ENCODE measurements at regions not wholly inside any gene's neighbourhood (a gene's known extent, or its start where the extent isn't known, plus 50 kb on each side); places are given as distances from the start of the nearest gene placed in this dataset.

DNA sequence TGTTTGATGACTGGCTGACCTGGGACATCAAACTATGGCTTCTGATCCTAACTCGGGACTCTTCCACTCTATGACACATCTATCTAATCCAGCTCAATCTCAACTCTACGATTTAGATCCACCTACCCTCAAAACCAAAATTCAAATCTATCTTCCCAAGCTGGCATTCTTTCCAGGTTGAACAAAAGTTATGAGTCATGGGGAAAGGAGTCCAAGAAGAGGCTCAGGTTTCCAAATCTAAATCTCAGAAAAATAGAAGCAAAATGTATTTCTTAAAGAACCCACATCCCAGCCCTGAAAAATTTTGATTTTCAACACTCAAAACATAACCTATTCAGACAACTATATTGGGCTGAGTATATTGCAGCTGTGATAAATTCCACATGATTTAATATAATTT is 143.9 kb upstream of the IPO5 start:
- no peak for DNase-seq

DNA sequence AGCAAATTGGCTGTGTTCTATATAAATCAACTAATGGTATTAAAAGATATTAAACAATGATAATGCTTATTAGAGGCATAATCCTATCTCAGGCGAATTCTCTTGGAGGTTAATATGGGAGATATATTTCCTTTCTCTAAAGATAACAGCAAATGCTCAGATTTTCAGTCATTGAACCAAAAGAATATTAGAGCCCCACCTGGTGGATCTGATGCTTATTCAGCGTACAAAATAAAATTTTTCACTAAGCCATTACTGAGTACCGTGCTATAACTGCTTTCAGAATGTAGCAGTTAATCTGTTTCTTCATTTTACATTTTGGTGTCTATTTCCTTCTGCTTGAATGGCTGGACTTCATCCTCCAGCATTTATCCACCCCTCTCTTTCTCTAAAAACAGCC is 143.3 kb upstream of the IPO5 start:
- no peak for DNase-seq

DNA sequence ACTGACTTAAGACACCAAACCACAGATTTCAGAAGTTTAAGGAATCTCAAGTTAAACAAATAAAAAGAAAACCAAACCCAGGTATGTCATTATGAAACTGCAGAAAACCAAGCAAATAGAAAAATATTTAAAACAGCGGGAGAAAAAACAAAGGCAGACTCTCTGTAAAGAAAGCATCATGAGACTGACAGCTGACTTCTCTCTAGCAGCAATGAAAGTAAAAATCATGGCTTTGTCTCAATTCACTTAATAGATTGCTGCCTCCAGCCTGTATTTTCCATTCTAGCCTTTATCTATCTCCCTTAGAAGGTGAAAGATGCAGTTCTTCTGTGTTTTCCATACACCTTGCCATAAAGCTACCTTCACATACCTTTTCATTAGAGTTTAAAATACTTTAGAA is 131.1 kb upstream of the IPO5 start:
- no peak for DNase-seq

DNA sequence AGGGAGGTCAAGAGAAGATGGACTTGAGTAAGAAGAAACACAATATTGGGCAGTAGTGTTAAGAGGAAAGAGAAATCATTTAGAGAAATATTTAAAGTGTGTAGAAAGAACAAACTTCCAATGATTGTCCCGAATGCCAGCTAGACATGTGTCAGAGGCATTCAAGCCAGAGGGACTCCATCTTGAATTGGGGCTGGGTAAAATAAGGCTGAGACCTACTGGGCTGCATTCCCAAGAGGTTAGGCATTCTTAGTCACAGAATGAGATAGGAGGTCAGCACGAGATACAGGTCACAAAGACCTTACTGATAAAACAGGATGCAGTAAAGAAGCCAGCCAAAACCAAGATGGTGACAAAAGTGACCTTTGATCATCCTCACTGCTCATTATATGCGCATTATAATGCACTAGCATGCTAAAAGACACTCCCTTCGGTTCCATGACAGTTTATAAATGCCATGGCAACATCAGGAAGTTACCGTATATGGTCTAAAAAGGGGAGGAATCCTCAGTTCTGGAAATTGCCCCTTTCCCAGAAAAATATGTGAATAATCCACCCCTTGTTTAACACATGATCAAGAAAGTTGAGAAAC is 127.0 kb upstream of the IPO5 start:
- DNase-seq: no peak

DNA sequence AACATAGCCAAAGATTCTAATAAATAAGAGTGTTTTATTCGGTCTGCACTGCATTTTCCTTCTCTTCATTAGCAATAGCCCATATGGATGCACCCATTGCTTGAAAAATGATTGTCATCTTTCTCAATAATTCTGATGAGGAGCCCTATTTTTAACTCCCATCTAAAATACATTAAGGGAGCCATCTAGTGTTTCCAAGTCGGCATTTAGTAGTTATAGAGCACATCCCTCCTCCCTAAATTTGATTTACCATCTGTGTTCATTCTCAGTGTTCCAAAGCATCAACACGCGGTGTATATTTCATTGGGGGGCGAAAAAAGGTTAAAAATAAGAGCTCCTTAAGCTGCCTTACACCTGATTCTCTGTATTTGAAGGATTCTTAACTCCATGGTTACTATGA is 119.2 kb upstream of the IPO5 start:
- no peak for DNase-seq

DNA sequence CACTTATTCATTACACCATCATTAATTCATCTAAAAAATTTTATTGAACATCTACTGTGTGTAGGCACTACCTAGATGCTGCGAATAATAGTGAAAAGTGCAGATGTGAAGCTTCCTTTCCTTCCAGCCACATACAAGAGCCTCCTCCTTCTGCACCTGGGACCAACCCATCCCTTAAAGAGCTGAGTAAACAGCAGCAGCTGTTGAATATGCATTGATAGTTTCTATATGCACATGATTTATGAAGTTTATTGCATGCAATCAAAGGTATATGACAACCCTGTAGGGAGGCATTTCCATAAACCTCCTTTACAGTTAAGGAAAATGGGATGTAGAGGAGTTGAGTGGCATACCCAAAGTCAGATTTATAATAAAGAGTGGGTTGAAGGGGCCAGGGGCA is 110.3 kb upstream of the IPO5 start:
- no peak for DNase-seq

DNA sequence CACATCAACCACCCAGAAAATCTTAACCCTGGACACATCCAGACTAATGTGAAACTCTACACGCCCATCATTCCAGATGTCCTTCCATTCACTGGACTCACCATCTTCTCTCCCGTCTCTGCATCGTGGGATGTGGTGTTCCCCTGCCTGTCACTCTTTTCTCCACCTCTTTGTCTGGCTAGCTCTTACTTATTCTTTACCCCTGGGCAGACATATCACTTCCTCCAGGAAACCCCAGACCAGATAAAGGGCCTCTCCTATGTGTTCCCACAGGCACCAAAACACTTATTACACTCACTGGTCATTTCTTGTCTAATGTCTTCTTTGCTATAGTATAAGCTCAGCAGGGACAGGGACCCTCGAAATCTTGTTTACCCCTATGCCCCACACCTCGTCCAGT is 109.3 kb upstream of the IPO5 start:
- no peak for DNase-seq

DNA sequence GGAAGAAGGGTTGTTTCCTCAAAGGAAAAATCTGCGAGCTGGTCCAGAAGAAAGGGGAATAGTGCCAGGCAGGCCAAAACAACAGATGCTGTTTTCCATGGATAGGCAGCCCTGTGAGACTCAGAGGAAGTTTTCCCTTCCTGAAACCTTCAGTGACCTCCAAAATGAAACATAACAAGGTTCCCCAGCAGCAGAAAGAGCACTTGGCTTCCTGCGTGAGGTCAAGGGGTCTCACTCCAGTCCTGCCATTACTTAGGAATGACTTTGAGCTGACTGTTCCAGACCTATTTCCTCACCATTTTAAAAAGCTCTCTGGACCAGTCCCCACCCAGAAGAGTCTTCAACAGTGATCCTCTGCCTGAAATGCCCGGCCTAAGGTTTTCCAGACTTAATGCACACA is 104.6 kb upstream of the IPO5 start:
- no peak for DNase-seq

DNA sequence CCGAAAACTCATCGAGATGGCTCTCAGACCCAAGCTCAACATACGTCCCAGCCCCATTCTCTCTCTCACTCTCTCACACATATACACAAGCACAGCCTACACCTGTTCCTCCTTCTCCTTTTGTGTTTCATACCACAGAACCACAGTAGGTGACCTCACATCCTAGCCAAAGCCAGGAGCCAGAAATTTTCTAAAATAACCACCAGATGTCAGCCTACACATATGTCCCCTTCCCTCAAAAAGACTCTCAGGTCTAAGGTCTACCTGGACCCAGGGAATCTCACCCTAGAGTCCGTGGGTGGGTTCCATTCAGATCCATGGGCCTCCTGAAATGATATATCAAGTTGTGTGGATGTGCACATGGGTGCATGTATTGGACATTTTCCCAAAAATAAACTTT is 104.2 kb upstream of the IPO5 start:
- no peak for DNase-seq

DNA sequence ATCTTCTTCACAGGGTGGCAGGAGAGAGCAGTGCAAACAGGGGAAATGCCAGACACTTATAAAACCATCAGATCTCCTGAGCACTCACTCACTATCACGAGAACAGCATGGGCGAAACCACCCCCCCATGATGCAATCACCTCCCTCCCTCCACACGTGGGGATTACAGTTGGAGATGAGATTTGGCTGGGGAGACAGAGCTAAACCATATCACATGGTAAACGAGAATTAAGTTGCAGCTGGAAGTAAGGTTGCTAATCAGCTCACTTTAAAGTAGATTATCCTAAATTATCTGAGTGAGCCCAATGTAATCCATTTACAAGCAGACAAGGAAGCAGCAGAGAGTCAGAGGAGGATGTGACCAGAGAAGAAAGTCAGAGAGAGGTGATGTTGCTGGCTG is 102.2 kb upstream of the IPO5 start:
- no peak for DNase-seq

DNA sequence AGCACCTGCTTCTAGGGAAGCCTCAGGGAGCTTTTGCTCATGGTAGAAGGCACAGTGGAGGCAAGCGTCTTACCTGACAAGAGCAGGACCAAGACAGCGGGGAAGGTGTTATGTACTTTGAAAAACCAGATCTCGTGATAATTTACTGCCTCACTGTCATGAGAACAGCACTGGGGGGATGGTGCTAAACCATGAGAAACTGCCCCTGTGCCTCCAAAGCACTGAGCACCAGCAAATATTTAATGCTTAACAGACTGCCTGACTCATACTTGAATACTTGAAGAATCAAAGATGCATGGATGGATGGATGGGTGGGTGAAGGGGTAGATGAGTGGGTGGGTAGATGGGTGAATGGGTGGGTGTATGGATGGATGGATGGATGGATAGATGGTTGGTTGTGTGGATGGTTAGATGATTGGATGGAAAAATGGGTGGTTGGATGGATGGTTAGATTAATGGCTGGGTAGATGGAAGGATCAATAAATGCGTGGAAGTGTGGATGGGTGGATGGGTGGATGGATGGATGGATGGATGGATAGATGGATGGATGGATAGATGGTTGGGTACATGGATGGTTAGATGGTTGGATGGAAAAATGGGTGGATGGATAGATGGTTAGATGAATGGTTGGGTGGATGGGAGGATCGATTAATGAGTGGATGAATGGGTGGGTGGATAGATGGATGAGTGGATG is 101.1 kb upstream of the IPO5 start:
- no peak for DNase-seq

DNA sequence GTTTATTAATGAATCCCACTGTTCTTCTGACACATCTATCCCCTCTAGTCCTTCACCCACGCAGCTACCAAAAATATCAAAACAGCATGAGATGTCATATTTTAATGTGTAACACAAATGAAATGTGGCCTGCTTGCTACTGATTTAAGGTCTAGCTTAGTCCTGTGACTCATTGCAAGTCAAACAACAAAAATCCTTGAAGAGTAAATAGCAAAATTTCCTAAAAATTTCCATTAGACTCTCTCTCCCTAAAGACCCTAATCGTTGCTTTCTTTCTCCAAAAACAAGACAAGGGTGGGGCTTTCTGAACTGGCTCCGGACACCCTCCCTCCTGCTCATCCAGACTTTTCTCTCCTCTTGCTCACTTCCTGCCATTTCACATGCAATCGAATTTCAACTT is 99.9 kb upstream of the IPO5 start:
- no peak for DNase-seq

DNA sequence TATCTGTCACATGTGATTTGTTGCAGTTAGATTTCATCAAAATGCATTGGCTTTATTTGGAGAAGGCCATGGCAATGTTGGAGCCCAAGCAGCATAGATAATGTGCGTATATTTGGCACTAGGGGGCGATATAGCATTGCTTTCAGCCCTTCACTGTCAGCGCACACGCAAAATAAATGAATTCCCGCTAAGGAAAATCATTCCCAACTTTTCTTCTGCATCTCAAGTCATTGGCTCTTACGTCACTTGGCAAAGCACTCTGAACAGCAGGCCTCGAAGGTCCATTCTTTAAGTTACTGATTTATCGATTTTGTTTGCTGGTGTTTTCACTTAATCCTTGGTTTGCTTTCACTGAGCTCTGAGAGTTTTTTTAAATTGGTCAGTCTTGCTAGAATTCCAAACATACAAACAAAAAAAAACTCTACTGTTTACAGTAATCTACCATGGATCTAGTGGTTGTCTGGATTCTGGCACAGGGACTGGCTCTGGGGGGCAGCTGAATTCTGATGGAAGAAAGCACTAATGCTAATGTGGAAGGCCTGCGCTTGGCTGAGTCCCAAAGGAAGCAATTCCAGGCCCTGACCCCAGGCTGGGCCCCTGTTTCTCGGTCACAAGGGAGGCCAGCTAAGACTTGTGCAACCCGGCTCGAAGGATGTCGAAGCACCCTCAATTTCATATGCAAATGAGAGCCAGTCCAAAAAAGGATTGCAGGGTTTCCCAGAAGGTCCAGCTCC is 97.7 kb upstream of the IPO5 start:
- DNase-seq: peak; percentile 5

DNA sequence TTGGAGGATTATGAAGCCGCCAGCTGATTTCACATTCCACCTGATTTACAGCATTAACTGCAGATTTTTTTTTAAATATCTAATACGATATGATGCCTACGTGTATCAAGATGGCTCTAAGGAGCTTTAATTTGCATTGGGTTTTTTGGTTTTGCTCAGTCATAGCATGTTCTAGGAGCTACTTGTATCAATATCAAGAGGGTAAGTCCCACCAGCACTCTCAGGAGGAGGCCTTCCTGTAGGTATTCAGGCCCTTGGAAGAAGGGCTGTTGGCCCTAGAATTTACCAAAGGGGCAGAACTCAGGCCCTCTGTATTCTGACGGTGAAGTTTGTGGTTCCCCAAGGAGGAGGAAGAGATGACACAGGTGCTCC is 97.2 kb upstream of the IPO5 start:
- no peak for DNase-seq

DNA sequence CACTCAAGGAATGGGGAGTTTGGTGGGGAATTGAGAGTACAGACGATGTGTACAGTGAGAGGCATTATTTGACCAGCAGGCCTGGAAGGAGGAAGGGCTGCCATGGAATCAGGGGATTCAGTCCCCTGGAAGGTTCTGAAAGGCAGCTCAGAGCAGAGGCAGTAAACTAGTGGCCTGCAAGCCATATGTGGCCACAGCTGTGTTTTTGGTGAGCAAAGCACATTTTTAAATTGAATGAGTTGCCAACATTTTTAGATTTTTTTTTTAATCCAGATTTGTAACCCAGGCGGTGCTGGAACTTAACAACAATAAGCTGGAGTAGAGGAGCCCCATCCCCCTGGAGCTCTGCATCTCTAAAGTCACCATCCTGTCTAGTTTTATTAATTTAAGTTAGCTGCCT is 95.3 kb upstream of the IPO5 start:
- no peak for DNase-seq

DNA sequence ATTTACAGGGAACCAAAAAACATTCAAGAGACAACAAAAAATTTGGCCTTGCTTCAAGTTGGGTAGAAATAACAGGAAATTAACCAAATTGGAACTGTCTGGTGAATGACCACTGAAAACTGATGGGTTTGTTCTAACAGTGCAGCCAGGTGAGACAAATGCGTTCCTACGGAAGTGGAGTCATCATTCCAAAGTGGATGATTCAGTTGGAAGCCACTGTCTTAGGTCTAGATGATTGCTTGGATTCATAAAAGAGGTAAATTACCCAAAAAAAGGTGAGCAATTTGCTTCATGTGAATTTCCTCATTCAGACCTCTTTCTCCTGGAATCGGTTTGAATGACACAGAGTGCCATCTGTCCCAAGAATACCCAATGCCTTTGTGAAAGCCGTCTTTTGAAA is 87.1 kb upstream of the IPO5 start:
- DNase-seq: no peak

DNA sequence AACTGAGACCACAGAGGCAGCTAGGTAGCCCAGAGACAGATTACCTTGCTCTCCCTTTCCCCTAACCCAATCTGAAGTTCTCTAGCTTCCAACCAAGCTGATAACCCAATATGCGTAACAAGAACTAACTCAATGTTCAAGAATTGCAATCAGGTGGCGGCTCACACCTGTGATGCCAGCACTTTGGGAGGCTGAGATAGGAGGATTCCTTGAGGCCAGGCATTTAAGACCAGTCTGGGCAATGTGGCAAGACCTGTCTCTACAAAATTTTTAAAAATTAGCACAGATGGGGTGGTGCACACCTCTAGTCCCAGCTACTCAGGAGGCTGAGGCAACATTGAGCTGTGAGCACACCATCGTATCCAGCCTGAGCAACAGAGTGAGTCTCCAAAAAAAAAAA is 86.7 kb upstream of the IPO5 start:
- no peak for DNase-seq

DNA sequence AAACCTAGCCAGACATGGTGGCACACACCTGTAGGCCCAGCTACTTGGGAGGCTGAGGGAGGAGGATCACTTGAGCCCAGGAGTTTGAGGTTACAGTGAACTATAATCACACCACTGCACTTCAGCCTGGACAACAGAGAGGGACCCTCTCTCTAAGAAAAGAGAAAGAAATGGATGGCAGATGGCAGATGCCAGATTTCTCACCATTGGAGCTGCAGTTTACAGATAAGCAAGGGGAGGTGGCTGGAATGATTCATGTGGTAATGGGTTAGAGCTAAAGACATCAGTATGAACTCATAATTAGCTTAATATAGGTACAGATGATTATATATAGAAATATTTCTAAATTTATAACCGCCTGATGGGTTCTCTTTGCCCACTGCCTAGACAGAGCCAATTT is 80.1 kb upstream of the IPO5 start:
- DNase-seq: no peak

DNA sequence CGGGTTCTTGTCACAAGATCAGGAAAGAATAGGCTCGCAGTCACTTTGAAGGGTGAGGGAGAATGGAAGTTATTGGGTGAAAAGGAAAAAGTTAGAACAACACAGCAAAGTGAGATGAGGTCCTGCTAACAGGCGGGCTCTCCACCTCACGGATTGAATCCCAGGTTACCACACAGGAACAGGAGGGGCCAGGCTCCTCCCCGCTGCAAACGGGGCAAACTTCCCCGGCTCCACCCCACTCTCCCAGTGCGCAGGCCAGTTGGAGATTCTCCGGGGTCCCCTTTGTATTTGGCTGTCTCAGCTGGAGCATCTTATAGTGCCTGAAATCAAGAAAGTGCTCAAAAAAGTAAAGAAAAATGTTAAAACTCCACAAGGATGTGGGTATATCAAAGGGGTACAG is 78.3 kb upstream of the IPO5 start:
- DNase-seq: no peak

DNA sequence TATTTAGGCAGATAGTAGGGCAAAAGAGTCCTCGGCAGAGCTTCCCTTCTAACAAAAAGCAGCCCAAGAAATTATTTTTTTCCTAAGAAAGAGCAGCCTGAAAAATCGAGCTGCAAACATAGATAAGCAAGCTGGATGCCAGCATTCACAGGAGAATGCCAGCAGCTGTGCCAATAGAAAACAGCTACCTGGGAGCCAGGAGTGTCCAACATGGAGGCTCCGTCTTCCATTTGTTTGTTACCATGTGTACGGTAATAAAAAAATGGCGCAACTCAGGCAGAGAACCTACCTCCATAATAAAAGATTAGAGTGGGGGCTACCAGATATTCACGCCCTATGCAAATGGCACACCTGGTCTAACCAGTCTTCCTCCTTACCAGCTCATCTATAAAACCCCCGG is 77.6 kb upstream of the IPO5 start:
- no peak for DNase-seq

DNA sequence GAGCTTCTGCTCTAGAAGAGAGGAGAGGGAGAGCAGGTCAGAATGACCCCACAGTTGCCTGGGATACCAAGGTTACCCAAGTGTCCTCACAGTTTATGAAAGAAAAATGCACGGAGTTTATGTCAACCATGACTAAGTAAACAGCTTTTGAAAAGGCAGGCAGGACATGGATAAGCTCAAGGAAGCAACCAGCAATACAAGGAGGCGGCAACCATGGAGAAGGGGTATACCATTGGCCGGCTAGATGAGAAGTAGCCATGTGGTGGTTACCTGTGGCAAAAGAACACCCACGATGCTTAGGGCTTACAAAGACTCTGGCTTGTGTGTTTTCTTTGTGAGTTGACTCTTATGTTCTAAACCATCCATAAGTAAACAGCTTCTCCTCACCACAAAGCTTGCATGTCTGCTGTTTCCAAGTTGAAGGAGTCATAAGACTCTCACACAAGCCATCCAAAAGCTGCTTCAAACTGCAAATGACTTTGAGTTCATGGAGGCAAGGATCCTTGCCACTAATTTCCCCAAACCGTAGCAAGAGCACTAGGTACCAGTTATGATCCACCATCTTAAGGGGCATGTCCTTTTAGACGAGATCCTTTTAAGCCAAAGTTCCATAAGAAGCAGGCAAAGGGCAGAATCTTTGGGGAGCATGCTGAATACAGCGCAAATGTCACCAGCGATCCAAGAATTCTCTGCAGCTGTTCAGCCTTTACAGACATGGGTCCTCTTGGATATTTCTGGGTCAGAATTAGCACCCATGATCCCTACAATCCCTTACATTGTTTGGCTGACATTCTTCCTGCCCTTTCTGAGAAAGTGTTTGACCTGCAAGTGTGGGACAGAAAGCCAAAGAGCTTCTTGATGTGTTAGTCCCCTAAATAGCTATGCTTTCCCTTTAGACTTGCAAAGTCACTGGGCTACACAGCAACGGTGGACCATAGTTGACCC is 74.8 kb upstream of the IPO5 start:
- no peak for DNase-seq

DNA sequence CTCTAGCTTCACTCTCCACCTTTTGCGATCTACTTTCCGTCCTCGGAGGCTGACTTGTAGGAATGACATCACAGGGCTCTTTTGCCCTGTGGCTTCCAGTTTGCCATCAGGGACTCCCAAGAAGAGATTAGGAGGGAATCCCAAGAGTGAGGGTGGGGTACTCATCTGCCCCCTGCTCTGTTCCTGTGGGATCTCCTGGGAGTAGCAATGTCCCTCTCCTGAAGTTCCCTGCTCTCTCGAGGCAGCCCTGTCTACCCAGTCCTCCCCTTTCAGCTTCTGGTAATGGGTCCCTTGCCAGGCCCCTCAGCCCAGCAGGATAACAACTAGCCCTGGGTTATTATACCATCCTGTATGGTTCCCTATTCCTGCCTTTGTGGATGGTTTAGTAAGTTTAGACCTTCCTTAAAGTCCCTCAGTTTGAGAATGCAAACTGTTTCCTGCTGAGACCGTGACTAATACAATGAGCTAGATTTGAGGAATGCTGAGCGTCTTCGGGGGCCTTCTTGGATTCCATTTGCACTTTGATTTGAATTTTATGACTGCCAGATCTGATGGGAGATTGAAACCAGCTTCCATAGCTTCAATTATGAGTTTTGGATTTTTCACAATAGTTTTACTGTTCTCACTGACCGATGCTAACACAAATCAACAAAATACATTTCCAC is 73.7 kb upstream of the IPO5 start:
- no peak for DNase-seq

DNA sequence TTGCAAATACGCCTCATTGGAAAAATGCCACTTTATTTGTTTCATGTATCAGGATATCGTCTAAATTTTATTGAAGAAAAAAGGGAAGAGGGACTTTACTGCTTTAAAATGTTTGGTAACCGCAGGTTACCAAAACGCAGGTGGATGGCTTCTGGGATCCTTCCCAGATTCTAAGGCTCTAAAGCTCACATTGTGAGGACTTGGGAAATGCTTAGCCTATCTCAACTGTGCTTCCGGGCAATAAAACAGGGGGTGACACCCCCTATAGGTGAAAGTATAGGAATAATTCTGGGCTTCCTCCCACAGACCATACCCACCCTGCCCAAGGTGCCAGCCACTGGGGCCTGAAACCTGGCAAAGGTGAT is 73.2 kb upstream of the IPO5 start:
- no peak for DNase-seq
